Embryonic facial prominence (tissue), 1 donor: ENCODE measurements at regions not wholly inside any gene's neighbourhood (a gene's known extent, or its start where the extent isn't known, plus 50 kb on each side); places are given as distances from the start of the nearest gene placed in this dataset.
"Not testable (repeated sequence)": the region's sequence is repeated elsewhere in the genome, so short reads cannot be mapped to it uniquely, and the experiment has no call there.

ENCODE experiments used
- DNase-seq: peaks from one replicate; pipeline ENCODE4 v3.0.0-alpha.2; 2016; ENCODE audit errors: extremely low spot score

DNA sequence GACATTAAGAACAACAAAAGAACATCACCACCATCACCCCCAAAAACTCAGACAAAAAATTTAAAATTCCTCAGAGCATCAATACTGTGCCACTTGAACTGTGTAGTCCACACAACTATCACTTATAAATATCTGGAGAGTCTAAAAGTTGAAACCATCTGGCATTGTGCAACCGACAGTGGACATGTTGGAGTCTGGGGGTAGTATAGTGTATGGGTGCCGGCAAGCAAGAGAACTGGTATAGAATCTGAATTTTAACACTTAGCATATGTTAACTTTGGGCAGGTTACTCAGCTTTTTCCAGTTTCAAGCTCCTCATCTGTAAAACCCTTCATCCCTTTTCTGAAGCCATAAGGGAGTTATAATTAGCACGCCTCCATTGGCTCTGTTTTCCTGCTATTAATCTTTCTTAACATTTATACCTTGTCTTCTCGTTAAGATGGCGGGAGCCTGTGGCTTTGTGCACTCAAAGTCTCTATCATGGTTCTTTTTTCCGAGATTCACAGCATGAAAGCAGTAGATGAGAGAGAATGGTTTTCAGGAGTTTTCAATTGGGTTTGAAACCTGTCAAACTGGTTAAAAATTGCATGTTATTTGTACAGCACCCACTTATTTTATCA, 255.7 kb upstream of the TBL1XR1 start:
- no peak for DNase-seq

DNA sequence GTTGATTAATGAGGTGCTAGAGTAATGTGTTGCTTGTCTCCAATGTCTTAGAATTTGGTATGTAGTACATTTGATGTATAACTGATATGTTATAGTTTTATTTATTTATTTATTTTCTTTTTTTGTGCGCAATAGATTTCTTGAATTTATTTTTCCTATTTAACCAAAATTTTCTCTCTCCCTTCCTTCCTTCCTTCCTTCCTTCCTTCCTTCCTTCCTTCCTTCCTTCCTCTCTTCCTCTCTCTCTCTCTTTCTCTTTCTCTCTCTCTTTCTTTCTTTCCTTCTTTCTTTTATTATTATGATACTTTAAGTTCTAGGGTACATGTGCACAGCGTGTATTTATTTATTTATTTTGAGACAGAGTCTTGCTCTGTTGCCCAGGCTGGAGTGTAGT, 256.2 kb upstream of the TBL1XR1 start:
- DNase-seq, result no peak

DNA sequence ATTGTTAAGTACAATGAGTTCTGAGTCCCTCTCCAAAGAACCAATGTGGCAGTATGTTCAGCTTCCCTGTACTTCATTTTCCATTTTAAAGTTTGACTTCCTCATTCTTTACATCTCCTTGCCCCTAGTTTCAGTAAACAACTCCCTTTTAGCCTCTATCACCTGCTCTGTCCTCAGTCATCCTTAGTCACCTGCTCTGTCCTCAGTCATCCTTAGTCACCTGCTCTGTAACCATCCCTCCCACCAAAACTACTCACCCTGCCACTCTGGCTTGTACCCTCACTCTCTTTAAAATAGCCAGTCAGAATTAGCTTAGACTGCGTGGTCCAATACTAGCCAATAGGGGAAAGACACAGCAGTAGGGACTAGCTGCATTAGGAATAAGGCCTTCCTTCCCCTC, 259.9 kb upstream of the TBL1XR1 start:
- not testable (repeated sequence) for DNase-seq

DNA sequence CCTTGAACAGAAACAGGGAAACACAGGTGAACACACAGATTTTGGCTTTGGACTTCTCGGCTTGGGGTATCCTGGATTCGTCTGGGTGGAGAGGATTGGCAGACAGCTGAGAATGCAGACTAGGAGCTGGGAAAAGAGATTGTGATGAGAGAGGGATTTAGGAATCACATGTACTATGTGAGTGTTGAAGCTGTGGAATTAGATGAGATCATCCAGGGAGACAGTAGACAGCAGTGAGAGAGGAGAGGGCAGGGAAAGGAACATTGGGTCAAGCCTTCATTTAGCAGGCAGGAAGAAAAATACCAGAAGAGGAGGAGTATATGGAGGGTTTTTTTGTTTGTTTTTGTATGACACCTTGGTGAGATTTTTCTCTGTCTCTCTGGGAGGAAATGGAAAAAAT, 262.1 kb upstream of the TBL1XR1 start:
- no peak for DNase-seq

DNA sequence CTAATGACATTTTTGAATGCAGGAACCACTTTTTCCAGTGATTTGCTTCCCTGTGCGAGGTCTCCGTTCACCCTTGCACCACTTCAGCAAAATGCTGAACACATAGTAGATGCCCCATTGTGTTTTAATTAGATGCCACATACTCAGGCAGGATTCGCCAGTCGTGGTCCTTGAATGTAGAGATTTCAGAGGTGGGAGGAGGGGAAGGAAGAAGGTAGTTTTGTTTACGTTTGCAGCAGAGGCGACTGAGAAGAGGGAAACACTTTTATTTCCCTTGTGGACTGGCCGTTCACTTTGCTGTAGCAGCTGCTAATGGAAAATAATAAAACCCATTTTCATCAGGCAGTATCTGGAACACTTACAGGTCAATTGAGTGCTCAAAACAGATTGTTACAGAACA, 262.8 kb upstream of the TBL1XR1 start:
- DNase-seq, result no peak

DNA sequence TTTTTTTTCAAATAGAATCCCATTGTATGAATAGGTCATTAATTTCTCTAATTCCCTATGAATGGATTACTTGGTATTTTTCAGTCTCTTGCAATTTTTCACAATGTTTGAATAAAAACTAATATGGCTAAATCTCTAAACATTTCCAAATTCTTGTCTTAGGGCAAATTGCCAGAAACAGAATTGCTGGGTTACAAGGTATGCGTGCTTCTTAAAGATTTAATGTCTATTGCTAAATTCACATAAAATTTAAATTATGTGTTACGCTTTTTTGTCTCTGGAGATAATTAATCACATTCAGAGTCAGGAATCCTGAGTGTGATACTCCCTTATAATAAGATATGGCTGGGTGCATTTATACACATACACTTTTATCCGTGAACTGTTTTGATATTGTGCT, 264.5 kb upstream of the TBL1XR1 start:
- no peak for DNase-seq

DNA sequence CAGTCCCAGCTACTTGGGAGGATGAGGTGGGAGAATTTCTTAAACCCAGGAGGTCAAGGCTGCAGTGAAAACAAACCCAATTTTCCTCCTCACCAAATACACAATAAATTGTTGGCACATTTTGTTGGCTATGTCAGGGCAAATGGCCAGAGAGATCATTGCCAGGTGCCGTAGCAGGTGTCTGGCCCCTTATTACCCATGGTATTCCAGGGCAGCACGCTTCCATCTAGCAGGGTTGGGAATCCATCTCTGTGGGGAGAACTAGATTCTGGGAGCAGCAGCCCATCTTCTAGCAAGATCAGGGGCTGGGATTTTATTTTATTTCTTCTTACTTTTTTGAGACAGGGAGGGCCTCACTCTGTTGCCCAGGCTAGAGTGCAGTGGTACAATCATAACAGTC, 266.1 kb upstream of the TBL1XR1 start:
- DNase-seq, result not testable (repeated sequence)

DNA sequence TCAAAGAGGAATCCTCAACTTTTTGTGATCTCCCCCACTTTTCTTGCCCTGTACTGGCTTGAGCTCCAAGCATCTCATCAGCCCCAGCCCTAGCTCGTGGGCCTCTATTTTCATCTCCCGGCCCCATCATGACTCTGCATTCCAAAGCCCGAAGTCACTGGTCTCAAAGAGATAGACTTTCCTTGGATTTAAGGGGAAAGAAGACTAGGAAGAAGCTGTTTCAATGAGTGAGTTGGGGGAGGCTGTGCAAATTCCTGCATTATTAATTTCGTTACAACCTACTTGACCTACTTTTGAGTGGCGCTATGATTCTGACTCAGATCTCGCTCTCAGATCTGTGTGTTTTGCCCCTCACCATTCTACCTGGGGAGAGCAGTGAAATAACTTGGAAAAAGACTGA, 266.6 kb upstream of the TBL1XR1 start:
- no peak for DNase-seq

DNA sequence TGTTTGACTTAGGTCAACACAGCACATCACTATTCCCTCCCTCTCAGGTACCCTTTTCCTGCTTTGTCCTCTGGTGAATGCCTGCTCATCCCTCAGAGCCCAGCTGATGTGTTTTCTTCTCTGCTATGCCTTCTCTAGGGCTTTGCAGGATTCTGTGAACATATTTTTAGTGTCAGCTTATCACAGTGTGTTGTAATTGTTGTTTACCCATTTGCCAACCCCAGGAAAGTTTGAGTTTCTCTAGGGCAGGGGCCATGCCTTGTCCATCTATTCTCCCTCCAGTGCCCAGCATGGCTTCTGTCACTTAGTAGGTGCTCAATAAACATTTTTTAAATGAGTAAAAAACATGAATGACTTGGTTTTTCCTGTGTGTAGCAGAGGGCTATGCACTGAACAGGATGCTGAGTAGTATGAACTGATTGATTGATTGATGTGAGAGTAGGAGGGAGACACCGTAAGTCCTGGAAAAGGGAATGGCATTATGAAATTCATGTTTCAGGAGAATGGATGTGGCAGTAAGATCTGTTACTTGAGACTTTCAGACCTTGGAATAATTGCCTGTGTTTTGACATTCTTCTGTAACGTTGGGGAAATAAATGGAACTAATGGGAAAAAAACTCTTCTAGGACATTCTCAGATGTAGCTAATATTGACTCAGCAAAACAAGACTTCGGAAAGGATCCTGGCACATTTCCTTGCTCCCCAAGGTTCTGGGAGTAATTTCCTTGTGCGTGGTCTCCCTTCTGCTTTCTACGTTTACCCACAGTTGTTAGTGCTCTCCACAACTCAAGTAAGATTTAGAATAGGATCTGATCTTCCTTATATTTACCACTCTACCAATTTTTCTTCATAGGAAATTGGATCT, 267.3 kb upstream of the TBL1XR1 start:
- no peak for DNase-seq

DNA sequence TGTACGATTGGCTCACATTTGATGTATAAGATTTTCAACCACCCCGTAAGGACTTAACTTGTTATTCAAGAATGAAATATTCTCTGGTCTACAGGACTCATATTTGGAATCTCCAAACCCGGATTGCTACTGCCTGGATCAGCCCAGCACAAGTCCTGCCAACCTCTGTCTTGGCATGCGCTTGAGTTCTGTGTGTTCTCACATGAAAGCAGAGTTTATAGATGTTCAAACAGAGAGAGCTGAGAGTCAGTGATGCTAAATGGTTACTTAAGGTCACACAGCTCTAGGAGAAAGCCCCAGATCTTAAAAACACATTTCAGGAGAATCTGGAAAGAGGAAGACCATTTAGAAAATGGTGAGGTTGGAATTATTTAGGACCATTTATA, 268.0 kb upstream of the TBL1XR1 start:
- no peak for DNase-seq

DNA sequence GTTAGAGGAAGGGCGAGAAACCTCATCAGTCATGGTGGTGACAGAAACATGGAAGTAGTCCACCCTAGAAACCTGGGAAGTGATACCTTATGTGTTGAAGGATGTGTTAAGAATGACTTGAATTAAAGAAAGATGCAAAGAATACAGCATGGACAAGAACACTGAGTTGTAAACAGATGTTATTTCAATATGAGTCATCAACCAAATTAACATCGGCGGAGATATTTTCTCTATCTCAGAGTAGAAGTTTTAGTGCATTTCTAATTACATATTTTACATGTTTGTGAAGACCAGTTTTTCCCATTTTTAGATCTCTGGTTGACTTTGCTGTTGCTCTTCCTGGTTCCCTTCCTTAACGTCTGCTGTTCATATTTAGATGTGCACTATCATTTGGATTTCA, 268.8 kb upstream of the TBL1XR1 start:
- DNase-seq, result no peak

DNA sequence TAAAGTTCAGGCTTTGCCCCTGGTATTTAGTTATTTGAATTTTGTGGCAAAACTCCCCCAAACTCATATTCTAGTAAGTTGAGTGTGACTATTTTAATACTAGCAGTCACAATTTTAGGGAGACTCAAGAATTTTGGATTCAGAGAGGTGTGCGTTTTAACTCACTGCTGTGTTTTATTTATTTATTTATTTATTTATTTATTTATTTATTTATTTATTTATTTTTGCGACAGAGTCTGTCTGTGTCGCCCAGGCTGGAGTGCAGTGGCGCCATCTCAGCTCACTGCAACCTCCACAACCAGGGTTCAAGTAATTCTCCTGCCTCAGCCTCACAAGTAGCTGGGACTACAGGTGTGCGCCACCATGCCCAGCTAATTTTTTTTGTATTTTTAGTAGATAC, 269.3 kb upstream of the TBL1XR1 start:
- DNase-seq, result not testable (repeated sequence)

DNA sequence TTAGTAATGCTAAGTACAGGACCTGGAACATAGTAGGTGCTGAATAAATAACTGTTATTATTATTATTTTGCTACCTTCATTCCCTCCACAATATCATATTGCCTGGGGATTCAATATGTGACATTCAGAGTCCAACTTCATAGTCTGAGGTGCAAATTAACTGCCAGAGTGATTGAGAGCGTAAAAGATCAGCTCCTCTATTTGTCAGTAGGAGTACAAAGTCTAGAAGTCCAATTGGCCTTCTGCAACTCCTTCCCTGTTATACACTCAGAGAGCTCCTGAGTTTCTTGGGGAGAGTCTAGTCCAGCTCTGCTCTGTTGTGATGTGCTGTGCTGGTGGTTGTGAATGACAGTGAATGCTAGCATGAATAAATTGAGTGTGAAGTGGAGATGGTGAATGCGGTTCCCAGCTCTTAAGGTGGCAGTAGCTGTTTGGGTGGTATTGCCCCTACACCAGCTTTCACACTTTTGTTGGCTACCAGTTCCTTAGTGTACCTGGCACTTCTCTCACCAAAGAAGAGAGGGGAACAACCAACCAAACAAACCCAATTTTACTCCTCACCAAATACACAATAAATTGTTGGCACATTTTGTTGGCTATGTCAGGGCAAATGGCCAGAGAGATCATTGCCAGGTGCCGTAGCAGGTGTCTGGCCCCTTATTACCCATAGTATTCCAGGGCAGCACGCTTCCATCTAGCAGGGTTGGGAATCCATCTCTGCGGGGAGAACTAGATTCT, 270.1 kb upstream of the TBL1XR1 start:
- DNase-seq, result no peak

DNA sequence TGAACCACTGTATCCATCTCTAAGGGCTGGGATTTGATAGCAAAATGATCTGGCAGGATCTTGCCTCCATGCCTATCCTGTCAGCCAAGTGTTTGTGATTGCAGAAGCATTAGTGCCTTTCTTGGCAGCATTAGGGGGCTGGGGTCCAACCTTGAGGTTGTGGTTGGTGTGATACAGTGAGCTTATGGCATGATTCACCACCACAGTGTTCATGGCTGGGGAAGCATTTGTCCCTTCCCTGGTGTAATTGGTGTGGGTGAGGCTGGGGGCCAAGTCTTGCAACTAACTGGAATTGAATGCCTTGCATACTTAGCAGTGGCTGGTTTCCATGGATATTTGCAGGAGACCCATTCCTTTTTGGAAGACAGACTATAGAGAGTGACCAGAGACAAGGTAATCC, 271.0 kb upstream of the TBL1XR1 start:
- DNase-seq, result no peak

DNA sequence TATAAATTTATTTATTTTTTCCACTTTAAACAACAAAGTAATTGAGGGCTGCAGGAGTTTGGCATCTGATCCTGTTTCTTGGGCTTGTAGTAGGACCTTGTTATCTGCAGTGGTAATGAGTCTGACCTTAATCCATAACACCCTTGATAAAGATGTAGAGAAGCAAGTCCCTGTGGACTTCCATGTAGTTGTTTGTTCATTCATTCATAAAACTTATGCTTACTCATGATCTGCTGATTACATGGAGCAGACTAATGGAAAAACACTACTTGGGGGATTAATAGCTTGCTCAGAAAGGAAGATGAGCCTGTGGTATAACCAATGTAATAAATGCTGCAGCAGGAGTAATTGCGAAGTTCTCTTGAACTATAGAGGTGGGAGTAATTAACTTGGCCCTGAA, 271.5 kb upstream of the TBL1XR1 start:
- DNase-seq, result no peak

DNA sequence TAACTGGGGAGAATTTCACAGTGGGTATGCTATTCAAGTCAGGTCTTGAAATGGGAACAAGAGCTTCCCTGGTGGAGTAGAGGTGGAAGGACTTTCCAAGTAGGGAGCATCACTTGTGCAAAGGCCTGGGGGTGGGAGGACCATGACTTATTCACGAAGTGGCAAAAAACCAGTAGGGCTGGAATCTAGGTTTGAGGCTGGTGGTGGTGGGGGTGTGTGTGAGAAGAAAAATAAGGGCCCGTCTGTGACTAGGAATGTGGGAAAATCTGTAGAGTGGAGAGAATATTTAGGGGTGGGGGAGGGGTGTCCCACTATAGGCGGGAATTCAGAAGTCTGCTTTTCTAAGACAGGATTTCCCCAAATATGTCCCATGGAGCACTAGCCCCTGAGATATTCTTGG, 271.9 kb upstream of the TBL1XR1 start:
- DNase-seq, result no peak

DNA sequence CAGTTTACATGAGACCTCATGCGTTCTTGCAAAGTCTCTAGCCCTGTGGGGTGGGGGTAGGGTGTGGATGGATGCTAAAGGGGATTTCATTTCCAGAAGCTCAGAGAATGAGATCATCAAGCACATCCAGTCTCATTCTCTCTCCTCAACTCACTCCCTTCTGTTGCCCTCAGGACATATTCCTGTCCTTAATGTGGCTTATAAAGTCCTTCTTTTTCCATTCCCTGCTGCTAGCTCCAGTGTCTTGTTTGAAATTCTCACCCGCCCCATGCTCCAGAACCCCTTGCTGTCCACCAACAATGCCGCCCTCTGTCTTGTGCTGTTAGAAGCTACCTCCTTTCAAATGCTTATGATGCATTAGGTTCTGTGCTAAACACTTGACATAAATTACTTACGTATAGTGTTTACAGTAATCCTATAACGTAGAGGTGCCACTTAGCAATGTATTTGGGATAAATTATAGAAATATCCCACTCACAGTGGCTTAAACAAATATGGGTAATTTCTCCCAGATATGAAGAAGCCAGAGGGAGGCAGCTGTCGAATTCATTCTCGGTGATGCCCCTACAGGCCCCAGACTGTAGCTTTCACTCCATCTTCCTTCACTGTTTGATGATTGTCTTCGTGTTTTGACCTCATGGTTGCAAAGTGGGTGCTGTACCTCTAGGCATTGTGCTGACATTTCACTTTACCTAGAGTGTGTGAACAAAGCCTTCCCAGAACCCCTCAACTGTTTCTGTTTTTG, 273.1 kb upstream of the TBL1XR1 start:
- DNase-seq, result no peak

DNA sequence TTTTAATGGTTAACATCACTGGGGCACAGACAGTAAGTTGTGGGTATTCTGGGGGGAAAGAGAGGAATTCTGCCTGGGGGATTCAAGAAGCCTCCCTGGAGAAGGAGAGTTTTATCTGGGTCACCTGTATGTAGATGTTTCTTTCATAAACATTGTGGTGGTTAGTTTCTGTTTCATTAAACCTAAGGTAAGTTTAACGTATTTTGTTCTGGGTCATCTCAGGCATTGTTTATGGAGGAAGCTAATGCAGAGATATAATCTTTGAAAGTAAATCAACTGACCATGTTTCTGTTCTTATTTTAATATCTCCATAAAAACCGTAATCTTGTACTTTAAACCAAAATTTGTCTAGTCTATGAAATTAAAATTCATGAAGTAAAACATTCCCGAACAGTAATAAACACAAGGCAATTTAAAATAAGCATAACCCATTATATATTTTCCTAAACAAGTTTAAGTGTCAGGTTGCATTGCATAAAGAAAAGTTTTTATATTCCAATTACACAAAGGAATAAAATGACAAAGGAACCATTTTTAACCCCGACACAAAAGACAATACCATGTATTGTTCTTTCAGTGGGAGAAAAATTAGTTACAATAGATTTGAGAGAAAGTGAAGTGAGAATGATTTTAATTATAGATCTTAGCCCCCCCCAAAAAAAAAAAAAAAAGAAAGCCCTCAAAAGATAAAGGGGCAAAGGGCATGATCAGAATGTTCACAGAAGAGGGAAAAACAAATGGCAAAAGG, 274.6 kb upstream of the TBL1XR1 start:
- DNase-seq, result no peak

DNA sequence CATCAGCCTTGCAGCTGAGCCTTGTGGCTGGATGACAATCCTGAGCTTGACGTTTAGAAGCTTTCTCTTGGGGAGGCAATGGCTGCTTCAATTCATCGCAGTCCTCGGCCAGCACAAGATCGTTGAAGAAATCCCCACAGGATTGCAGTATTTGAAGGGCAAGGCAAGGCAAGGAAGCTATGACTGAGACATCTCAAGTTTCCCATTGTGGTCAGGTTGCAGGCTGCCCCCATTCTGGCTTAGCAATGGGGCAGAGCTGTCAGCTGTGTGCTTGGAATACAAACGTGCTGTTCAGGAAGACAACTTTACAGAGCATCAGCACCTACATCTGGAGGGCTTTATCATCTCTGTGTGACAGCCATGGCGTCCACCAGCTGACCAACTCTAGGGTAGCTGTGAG, 275.9 kb upstream of the TBL1XR1 start:
- no peak for DNase-seq

DNA sequence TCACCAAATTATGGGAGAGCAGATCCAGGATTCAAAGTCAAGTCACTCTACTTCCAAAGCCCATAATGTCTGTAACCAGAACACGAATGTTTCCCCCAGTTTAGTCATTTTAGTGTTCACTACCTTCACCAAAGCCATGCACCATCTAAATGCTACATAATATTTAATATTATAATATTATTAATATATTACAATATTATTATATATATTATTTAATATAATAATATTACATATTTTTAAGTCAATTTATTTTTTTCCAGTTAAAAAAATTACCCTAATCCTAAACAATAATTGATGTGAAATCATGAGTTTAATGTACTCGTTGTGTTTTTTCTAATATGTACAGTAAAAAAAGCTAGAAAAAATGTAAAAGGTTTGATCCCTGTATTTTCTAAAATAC, 276.6 kb upstream of the TBL1XR1 start:
- no peak for DNase-seq

DNA sequence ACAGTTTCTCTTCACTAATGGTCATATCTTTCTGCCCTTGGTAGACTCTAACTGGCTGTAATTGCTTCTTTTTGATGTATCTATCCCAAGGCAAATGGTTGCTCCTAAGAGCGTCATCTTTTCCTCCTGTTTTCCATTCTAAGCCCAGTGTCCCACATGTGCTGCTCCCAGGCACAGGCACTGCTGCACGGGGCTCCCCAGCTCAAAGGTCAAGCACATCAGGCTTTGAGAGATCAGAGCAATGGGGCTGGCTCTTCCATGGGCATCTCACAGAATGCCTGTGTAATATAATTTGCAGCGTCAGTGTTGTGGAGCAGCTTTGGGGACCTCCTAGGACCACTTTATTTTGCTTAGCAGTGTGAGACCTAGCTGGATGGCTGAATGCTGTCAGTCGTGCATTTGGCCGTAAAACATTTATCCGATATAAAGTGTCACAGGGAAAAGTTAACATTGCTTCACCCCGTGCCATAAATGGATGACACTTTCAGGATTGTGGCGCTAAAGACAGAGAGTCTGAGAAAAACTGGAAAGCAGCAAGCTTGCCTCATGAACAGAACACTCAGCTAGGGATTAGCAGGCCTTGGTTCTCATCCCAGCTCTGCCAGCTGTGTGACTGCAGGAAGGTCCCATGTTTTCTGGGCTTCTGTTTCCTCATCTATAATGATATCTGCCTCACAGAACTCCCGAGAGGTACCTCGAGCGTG, 277.5 kb upstream of the TBL1XR1 start:
- DNase-seq, result no peak
